ENCODE measurements at regions not wholly inside any gene's neighbourhood (a gene's known extent, or its start where the extent isn't known, plus 50 kb on each side); places are given as distances from the start of the nearest gene placed in this dataset.

GRCh38 chr5:136538534-136538933, 173.2 kb upstream of the TRPC7 start:
- no peaks in the 10 kb centered on the region for H3K36me3 ChIP-seq
- H3K9me3 ChIP-seq = no peaks in the 10 kb centered on the region
- 77% methylated on average over 2 of the region's 2 CpGs for WGBS
- intact Hi-C loops (cut with DNase I) = no loop called here
- TF ChIP-seq, protein P1, sequence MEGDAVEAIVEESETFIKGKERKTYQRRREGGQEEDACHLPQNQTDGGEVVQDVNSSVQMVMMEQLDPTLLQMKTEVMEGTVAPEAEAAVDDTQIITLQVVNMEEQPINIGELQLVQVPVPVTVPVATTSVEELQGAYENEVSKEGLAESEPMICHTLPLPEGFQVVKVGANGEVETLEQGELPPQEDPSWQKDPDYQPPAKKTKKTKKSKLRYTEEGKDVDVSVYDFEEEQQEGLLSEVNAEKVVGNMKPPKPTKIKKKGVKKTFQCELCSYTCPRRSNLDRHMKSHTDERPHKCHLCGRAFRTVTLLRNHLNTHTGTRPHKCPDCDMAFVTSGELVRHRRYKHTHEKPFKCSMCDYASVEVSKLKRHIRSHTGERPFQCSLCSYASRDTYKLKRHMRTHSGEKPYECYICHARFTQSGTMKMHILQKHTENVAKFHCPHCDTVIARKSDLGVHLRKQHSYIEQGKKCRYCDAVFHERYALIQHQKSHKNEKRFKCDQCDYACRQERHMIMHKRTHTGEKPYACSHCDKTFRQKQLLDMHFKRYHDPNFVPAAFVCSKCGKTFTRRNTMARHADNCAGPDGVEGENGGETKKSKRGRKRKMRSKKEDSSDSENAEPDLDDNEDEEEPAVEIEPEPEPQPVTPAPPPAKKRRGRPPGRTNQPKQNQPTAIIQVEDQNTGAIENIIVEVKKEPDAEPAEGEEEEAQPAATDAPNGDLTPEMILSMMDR (IDR thresholded peaks at IDR 0.05) = no peak
- TF ChIP-seq EP300 (IDR thresholded peaks at IDR 0.05) (no peak), POLR2AphosphoS5 (IDR thresholded peaks at IDR 0.05) (no peak), POLR2A (IDR thresholded peaks at IDR 0.05; ENCODE audit: low read depth) (no peak)
- no peaks in the 10 kb centered on the region for H3K27me3 ChIP-seq
- H3K4me3 ChIP-seq = no peak overlapping the region
- DNase-seq (ENCODE audit: extremely low spot score) = no peak
- no peaks in the 10 kb centered on the region for H3K4me1 ChIP-seq
- no peak overlapping the region for H3K27ac ChIP-seq (replicated peaks in 1 of 4)

DNA sequence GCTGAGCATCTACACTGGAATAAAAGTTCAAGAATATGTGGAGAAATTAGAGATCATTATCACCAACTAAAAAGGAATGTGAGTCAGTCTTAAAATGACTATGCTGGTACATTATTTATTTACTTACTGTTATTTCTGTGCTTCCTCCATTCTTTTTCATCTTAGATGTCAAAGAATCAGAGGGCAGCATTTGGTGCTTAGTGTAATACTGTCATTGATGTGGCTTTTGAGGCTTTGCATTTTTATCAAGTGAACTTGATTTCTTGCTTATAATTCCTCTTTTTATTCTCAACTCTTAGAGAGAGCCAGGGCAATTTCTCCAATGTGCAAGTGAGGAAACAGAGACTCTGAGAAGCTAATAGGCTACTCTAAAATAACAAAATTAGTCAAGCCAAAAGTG, 163.7 kb upstream of the TRPC7 start:
- H3K4me3 ChIP-seq = no peak overlapping the region
- no peak for DNase-seq (ENCODE audit: extremely low spot score)
- no peak overlapping the region for H3K27ac ChIP-seq (replicated peaks in 1 of 4)
- no peaks in the 10 kb centered on the region for H3K4me1 ChIP-seq
- no peaks in the 10 kb centered on the region for H3K27me3 ChIP-seq
- no peaks in the 10 kb centered on the region for H3K36me3 ChIP-seq
- intact Hi-C loops (cut with DNase I) = no loop called here
- H3K9me3 ChIP-seq = no peaks in the 10 kb centered on the region
- TF ChIP-seq POLR2AphosphoS5 (IDR thresholded peaks at IDR 0.05) (no peak), EP300 (IDR thresholded peaks at IDR 0.05) (no peak), POLR2A (IDR thresholded peaks at IDR 0.05; ENCODE audit: low read depth) (no peak)
- TF ChIP-seq, protein P1 (IDR thresholded peaks at IDR 0.05) = no peak

- Histone ChIP-seq H3K27me3 (no peaks in the 10 kb centered on the region), H3K27ac (replicated peaks in 1 of 4) (no peak overlapping the region), H3K9me3 (no peaks in the 10 kb centered on the region), H3K36me3 (no peaks in the 10 kb centered on the region), H3K4me3 (no peak overlapping the region), H3K4me1 (no peaks in the 10 kb centered on the region)
- intact Hi-C loops (cut with DNase I) = no loop called here
- TF ChIP-seq POLR2A (IDR thresholded peaks at IDR 0.05; ENCODE audit: low read depth) = no peak
- TF ChIP-seq EP300 (IDR thresholded peaks at IDR 0.05) = no peak
- TF ChIP-seq, protein P1 (IDR thresholded peaks at IDR 0.05) = no peak
- no peak for TF ChIP-seq POLR2AphosphoS5 (IDR thresholded peaks at IDR 0.05)
- WGBS = 88% methylated on average over 2 of the region's 2 CpGs
- DNase-seq (ENCODE audit: extremely low spot score) = no peak
Measured at GRCh38 chr5:136528481-136529030, 163.2 kb upstream of the TRPC7 start.

- 53% methylated on average over 4 of the region's 4 CpGs for WGBS
- DNase-seq (ENCODE audit: extremely low spot score) = no peak
- intact Hi-C loops (cut with DNase I) = no loop called here
- TF ChIP-seq, protein P1 (IDR thresholded peaks at IDR 0.05) = no peak
- no peak for TF ChIP-seq POLR2AphosphoS5 (IDR thresholded peaks at IDR 0.05)
- Histone ChIP-seq H3K36me3 (no peaks in the 10 kb centered on the region), H3K9me3 (no peaks in the 10 kb centered on the region), H3K27me3 (no peaks in the 10 kb centered on the region), H3K4me3 (no peak overlapping the region), H3K4me1 (no peaks in the 10 kb centered on the region), H3K27ac (replicated peaks in 1 of 4) (no peak overlapping the region)
Measured at GRCh38 chr5:136527311-136527710, 162.0 kb upstream of the TRPC7 start.

DNA sequence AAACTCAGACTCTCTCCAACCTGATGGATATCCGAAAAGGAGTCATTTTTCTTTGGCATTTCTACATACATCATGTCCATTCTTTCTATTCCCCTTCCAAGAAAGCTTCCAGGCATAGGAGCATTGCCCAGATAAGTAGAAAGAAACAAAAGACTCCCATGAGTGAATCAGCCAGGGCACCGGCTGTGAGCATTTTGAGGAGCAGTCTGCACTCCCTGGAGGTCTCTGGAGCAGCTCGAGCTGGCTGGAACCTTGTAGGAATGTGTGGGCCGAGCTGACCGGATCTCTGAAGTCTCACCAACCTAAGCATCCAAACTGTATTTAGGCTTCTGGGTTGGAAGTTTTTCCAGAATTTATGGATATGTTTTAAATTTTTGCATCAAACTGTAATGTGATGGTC, 161.4 kb upstream of the TRPC7 start:
- no peaks in the 10 kb centered on the region for H3K36me3 ChIP-seq
- WGBS = 61% methylated on average over 5 of the region's 5 CpGs
- H3K27ac ChIP-seq (replicated peaks in 1 of 4) = no peak overlapping the region
- no peak for TF ChIP-seq POLR2A (IDR thresholded peaks at IDR 0.05; ENCODE audit: low read depth)
- TF ChIP-seq, protein P1 (IDR thresholded peaks at IDR 0.05) = no peak
- TF ChIP-seq POLR2AphosphoS5 (IDR thresholded peaks at IDR 0.05) = no peak
- TF ChIP-seq EP300 (IDR thresholded peaks at IDR 0.05) = no peak
- intact Hi-C loops (cut with DNase I) = no loop called here
- H3K9me3 ChIP-seq = no peaks in the 10 kb centered on the region
- no peak overlapping the region for H3K4me3 ChIP-seq
- no peak for DNase-seq (ENCODE audit: extremely low spot score)
- H3K27me3 ChIP-seq = no peaks in the 10 kb centered on the region
- H3K4me1 ChIP-seq = no peaks in the 10 kb centered on the region
